ENCODE measurements at regions not wholly inside any gene's neighbourhood (a gene's known extent, or its start where the extent isn't known, plus 50 kb on each side); places are given as distances from the start of the nearest gene placed in this dataset.
A peak's percentile ranks its signal among the peaks of the same experiment; 100 is the strongest.

DNA sequence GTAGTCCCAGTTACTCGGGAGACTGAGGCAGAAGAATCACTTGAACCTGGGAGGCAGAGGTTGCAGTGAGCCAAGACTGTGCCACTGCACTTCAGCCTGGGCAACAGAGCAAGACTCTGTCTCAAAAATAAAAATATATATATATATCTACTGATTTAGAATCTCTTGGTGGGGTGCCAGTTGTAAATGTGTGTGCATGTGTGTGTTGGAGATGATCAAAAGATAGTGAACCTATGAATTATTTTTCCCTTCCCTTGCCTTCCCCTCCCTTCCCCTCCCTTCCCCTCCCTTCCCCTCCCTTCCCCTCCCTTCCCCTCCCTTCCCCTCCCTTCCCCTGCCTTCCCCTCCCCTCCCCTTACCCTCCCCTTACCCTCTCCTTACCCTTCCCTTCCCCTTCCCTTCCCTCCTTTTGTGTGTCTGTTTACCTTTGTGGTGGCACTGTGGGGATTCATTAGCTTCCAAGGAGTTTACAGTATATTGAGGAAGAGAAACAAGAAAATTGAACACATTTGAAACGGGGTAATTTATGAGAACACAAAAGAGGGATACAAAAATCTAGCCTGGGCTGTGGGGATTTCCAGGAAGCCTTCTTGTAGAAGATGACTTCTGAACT, 281.5 kb upstream of the DPPA4 start:
- no peak for DNase-seq (ENCODE audit: insufficient read length, low spot score)
- FAIRE-seq = no peak
- TF ChIP-seq POLR2A (IDR thresholded peaks at IDR 0.05; ENCODE audit: low read depth, low read length) = no peak

GRCh38 chr3:109631897-109632296, 294.6 kb upstream of the DPPA4 start:
- FAIRE-seq = no peak
- no peak for TF ChIP-seq POLR2A (IDR thresholded peaks at IDR 0.05; ENCODE audit: low read depth, low read length)

GRCh38 chr3:109640146-109640652, 302.9 kb upstream of the DPPA4 start:
- TF ChIP-seq POLR2A (IDR thresholded peaks at IDR 0.05; ENCODE audit: low read depth, low read length) = no peak
- no peak for DNase-seq (ENCODE audit: insufficient read length, low spot score)
- FAIRE-seq = peak; percentile 20

More at GRCh38 chr3:109631897-109632296, 294.6 kb upstream of the DPPA4 start:
- DNase-seq (ENCODE audit: insufficient read length, low spot score) = no peak

DNA sequence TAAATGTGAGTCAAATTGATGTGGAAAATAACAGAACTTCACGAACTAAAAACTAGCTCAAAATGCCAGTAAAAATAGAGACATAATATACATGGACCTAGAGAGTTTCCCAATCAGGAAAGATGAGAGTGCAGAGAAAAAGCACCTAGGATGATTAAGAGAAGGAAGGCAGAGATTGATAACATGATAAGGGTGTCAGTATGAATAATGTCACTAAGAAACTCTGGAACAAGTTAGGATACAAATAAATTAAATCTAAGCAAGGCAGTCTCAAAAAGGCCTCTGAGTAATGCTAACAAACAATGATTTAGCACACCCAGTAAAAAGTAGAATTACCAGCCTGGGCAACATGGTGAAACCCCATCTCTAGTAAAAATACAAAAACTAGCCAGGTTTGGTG, 304.7 kb upstream of the DPPA4 start:
- peak; percentile 45 for FAIRE-seq
- no peak for DNase-seq (ENCODE audit: insufficient read length, low spot score)
- TF ChIP-seq POLR2A (IDR thresholded peaks at IDR 0.05; ENCODE audit: low read depth, low read length) = no peak

DNA sequence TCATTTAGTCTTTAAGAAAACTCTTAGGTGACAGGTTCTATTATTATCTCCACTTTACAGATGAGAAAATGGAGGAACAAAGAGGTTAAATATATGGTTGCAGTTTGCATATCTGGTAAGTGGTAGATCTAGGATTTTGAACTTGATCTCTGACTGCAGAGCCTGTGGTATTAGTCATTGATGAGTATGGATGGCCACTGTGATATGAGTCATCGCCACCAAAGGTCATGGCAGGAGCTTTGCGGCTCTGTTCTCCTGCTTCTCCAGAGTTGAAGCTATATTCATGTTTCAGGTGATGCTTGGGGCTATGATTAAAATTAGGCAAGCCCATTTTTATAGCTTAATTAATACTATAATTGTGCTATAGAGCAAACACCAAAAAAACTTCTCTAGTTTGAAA, 306.2 kb upstream of the DPPA4 start:
- DNase-seq (ENCODE audit: insufficient read length, low spot score) (peak; percentile 48), FAIRE-seq (peak; percentile 93)
- TF ChIP-seq POLR2A (IDR thresholded peaks at IDR 0.05; ENCODE audit: low read depth, low read length) = no peak

GRCh38 chr3:109644332-109644731, 307.0 kb upstream of the DPPA4 start:
- no peak for FAIRE-seq
- DNase-seq (ENCODE audit: insufficient read length, low spot score) = no peak
- TF ChIP-seq POLR2A (IDR thresholded peaks at IDR 0.05; ENCODE audit: low read depth, low read length) = no peak

- no peak for TF ChIP-seq POLR2A (IDR thresholded peaks at IDR 0.05; ENCODE audit: low read depth, low read length)
- DNase-seq (ENCODE audit: insufficient read length, low spot score) (no peak), FAIRE-seq (no peak)
Measured at GRCh38 chr3:109644746-109645145, 307.4 kb upstream of the DPPA4 start.

DNA sequence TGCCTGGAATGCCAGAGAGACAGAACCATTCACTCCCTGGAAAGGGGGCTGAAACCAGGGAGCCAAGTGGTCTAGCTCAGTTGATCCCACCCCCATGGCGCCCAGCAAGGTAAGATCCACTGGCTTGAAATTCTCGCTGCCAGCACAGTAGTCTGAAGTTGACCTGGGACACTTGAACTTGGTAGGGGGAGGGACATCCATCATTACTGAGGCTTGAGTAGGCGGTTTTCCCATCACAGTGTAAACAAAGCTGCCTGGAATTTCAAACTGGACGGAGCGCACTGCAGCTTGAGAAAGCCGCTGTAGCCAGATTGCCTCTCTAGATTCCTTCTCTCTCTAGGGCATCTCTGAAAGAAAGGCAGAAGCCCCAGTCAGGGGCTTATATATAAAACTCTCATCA, 310.7 kb upstream of the DPPA4 start:
- TF ChIP-seq POLR2A (IDR thresholded peaks at IDR 0.05; ENCODE audit: low read depth, low read length) = no peak
- DNase-seq (ENCODE audit: insufficient read length, low spot score) = no peak
- FAIRE-seq = no peak

- FAIRE-seq (no peak), DNase-seq (ENCODE audit: insufficient read length, low spot score) (no peak)
- TF ChIP-seq POLR2A (IDR thresholded peaks at IDR 0.05; ENCODE audit: low read depth, low read length) = no peak
Measured at GRCh38 chr3:109656225-109656624, 318.9 kb upstream of the DPPA4 start.

DNA sequence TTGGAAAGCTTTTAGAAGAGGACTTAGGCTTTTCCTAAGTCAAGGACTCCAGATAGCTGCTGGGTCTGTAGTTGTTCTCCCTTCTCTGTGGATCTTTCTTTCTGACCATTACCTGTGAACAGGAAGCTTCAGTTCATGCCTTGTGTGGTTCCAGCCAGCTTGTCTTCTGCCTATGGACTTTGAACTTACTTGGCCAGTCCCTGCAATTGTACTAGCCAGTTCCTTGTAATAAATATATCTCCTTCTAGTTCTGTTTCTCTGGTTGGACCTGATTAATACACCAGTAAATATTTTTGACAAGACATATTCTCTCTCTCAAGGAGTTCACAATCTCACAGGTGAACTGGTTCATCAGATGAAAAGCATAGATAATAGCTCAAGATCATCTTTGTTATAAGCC, 341.3 kb upstream of the DPPA4 start:
- no peak for TF ChIP-seq POLR2A (IDR thresholded peaks at IDR 0.05; ENCODE audit: low read depth, low read length)
- FAIRE-seq = no peak
- DNase-seq (ENCODE audit: insufficient read length, low spot score) = no peak

DNA sequence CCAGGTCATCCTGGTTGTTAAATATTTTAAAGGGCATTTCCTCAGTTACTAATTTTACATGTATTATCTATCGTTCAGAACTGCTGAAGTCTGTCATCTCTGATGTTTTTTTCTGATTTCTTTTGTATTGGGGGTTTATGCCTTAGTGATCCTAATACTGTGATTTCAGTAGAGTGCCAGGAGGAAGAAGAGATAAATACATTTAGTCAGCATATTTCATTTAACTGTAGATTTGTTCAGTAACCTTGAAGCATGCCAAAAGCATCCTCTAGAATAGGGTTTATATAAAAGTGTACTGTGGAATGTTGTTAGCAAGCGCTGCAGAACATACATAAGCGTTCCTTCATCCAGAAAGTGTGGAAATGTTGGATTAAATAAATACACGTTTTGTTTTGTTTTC, 342.3 kb upstream of the DPPA4 start:
- TF ChIP-seq POLR2A (IDR thresholded peaks at IDR 0.05; ENCODE audit: low read depth, low read length) = no peak
- FAIRE-seq (no peak), DNase-seq (ENCODE audit: insufficient read length, low spot score) (no peak)

DNA sequence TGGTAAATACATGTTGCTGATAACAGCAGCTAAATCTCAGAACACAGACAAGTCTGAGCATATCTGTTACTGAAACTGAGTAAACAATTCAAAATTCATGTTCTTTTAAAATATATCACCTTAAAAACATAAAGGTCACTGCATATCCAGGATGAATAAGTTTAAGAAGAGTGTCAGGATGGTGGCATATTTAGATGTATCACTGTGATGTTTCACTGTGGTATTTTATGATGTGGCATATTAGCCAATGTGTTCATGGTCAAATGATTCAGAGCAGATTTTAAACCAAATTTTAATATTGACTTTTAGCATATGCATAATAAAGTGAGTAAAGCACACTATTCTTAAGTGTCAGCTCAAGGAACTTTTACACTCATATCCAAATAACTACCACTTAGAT, 346.4 kb upstream of the DPPA4 start:
- FAIRE-seq (peak; percentile 20), DNase-seq (ENCODE audit: insufficient read length, low spot score) (no peak)
- no peak for TF ChIP-seq POLR2A (IDR thresholded peaks at IDR 0.05; ENCODE audit: low read depth, low read length)

- FAIRE-seq (peak; percentile 98), DNase-seq (ENCODE audit: insufficient read length, low spot score) (peak; percentile 40)
- no peak for TF ChIP-seq POLR2A (IDR thresholded peaks at IDR 0.05; ENCODE audit: low read depth, low read length)
Measured at GRCh38 chr3:109685084-109686079, 348.0 kb upstream of the DPPA4 start.

- no peak for TF ChIP-seq POLR2A (IDR thresholded peaks at IDR 0.05; ENCODE audit: low read depth, low read length)
- DNase-seq (ENCODE audit: insufficient read length, low spot score) (no peak), FAIRE-seq (no peak)
Measured at GRCh38 chr3:109687626-109688025, 350.3 kb upstream of the DPPA4 start.

All from H54 (cell line).